ENCODE measurements at regions not wholly inside any gene's neighbourhood (a gene's known extent, or its start where the extent isn't known, plus 50 kb on each side); places are given as distances from the start of the nearest gene placed in this dataset.

GRCh38 chr7:85074-85882 is 107.1 kb upstream of the FAM20C start:
- Histone ChIP-seq H3K23me2 (ENCODE audit: low read depth, low read length) (peaks cover 6% of the 10 kb centered on the region; the same call in 1 of the 2 replicates), H3K79me2 (ENCODE audit: control insufficient read depth in 1 of 2, insufficient read depth in 2 of 2, low read length in 2 of 2) (no peaks in the 10 kb centered on the region), H2BK20ac (ENCODE audit: low read length) (peak overlapping the region; percentile 40; the same call in 1 of the 2 replicates), H3K4me1 (replicated peaks in 1 of 4; ENCODE audit: control insufficient read depth in 3 of 4, insufficient read depth in 4 of 4, low read length in 3 of 4) (peaks cover 0 to 17% (median 11%) of the 10 kb centered on the region in 4 experiments; a peak in 6 of 7 replicates), H3K18ac (ENCODE audit: extremely low read depth, low read length) (peak overlapping the region; percentile 25; the same call in 1 of the 2 replicates), H3K56ac (replicated peaks; ENCODE audit: insufficient read length, low read depth, low read length) (peak overlapping the region; percentile 48), H3K27ac (ENCODE audit: low read depth, low read length) (no peak overlapping the region), H4K8ac (ENCODE audit: extremely low read depth, insufficient read depth, low read length) (peak overlapping the region; percentile 45; the same call in 1 of the 2 replicates), H2AFZ (ENCODE audit: low read length) (no peak overlapping the region), H2BK15ac (ENCODE audit: low read length) (peak overlapping the region; percentile 83; the same call in 1 of the 2 replicates), H2AK5ac (ENCODE audit: low read depth, low read length) (peak overlapping the region; percentile 97), H2BK5ac (ENCODE audit: low read depth, low read length) (peak overlapping the region; percentile 83), H3K9ac (replicated peaks in 1 of 4; ENCODE audit: extremely low read depth in 1 of 4, low read depth in 3 of 4, low read length in 3 of 4) (no peak overlapping the region), H3K27me3 (replicated peaks in 1 of 4; ENCODE audit: control insufficient read depth in 3 of 4, extremely low read depth in 1 of 4, insufficient read depth in 3 of 4, low read length in 3 of 4) (peaks cover 0 to 2% (median 0%) of the 10 kb centered on the region in 4 experiments; a peak in 1 of 7 replicates), H3K36me3 (ENCODE audit: control insufficient read depth in 2 of 4, insufficient read depth in 4 of 4, low read length in 3 of 4) (no peaks in the 10 kb centered on the region; a peak in 1 of 8 replicates), H2BK12ac (ENCODE audit: low read depth, low read length) (peak overlapping the region; percentile 85), H4K20me1 (replicated peaks in 1 of 2; ENCODE audit: control insufficient read depth in 1 of 2, insufficient read depth in 2 of 2, low read length in 2 of 2) (peaks cover 0 to 4% of the 10 kb centered on the region in 2 experiments), H3K4me2 (ENCODE audit: insufficient read depth in 1 of 2, low read depth in 2 of 2, low read length in 2 of 2) (no peak overlapping the region), H4K91ac (replicated peaks; ENCODE audit: insufficient read length, low read length) (peak overlapping the region; percentile 95), H3K23ac (ENCODE audit: insufficient read length) (no peak overlapping the region), H3K14ac (ENCODE audit: insufficient read length) (peak overlapping the region; percentile 67), H3K4ac (replicated peaks; ENCODE audit: insufficient read length, low read depth, low read length) (peak overlapping the region; percentile 70), H2BK120ac (replicated peaks; ENCODE audit: low read depth, low read length) (peak overlapping the region; percentile 49), H3K79me1 (ENCODE audit: low read depth, low read length) (peaks cover 2% of the 10 kb centered on the region; the same call in 1 of the 2 replicates), H3K9me3 (ENCODE audit: insufficient read depth in 2 of 2, low read depth in 1 of 2, low read length in 1 of 2) (no peaks in the 10 kb centered on the region), H3K4me3 (ENCODE audit: extremely low read depth in 1 of 4, insufficient read depth in 2 of 4, low read depth in 3 of 4, low read length in 4 of 4) (no peak overlapping the region), H4K5ac (ENCODE audit: insufficient read length, low read depth, low read length) (no peak overlapping the region)
- no peak for FAIRE-seq
- CTCF ChIA-PET (ENCODE audit: partially characterized antibody), result interaction anchor here (0.9 to 3.6 kb wide), 6 partner anchors 12 to 114 kb away, joined by 3 to 17 read pairs (median 6); no protein-coding TSS in a partner anchor
- WGBS, 2 experiments (ENCODE audit: extremely low coverage in 1 of 2, insufficient coverage in 1 of 2, insufficient read length in 1 of 2, insufficient replicate concordance in 2 of 2, low coverage in 1 of 2, low lambda C conversion rate in 2 of 2, missing lambda C conversion rate in 1 of 2), result 91% methylated on average over 18 of the region's 19 CpGs; no CpG with 5 or more reads in 1 of the 2 experiments
- POLR2A ChIA-PET (ENCODE audit: partially characterized antibody), result no interaction called here
- no peak for DNase-seq (ENCODE audit: low read depth in 1 of 2, low spot score in 2 of 2)
- TF ChIP-seq, protein P1, sequence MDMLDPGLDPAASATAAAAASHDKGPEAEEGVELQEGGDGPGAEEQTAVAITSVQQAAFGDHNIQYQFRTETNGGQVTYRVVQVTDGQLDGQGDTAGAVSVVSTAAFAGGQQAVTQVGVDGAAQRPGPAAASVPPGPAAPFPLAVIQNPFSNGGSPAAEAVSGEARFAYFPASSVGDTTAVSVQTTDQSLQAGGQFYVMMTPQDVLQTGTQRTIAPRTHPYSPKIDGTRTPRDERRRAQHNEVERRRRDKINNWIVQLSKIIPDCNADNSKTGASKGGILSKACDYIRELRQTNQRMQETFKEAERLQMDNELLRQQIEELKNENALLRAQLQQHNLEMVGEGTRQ (IDR thresholded peaks at IDR 0.05; ENCODE audit: low read length), result no peak
- TF ChIP-seq, protein P2, sequence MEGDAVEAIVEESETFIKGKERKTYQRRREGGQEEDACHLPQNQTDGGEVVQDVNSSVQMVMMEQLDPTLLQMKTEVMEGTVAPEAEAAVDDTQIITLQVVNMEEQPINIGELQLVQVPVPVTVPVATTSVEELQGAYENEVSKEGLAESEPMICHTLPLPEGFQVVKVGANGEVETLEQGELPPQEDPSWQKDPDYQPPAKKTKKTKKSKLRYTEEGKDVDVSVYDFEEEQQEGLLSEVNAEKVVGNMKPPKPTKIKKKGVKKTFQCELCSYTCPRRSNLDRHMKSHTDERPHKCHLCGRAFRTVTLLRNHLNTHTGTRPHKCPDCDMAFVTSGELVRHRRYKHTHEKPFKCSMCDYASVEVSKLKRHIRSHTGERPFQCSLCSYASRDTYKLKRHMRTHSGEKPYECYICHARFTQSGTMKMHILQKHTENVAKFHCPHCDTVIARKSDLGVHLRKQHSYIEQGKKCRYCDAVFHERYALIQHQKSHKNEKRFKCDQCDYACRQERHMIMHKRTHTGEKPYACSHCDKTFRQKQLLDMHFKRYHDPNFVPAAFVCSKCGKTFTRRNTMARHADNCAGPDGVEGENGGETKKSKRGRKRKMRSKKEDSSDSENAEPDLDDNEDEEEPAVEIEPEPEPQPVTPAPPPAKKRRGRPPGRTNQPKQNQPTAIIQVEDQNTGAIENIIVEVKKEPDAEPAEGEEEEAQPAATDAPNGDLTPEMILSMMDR (IDR thresholded peaks at IDR 0.05; ENCODE audit: control extremely low read depth in 1 of 3, insufficient read depth in 1 of 3, low read depth in 1 of 3, low read length in 3 of 3), result no peak
- no peak for TF ChIP-seq CBX8 (IDR thresholded peaks at IDR 0.05; ENCODE audit: borderline replicate concordance, low read depth, low read length)

Measured in H1 (cell line).